Ovary (tissue), 3 donors: ENCODE measurements at regions not wholly inside any gene's neighbourhood (a gene's known extent, or its start where the extent isn't known, plus 50 kb on each side); places are given as distances from the start of the nearest gene placed in this dataset.

Experiments used
- POLR2A ChIP-seq: fragments of 450-650 bp; IDR thresholded peaks from one replicate; pipeline ENCODE4 v1.6.1; 2017; ENCODE audit warnings: antibody characterized with exemption, mild to moderate bottlenecking, moderate library complexity
- TF ChIP-seq, protein P1 (sequence below), 3 donors: fragments of 450-650 bp in 2 of 3; fragments of 200-600 bp in 1 of 3; IDR thresholded peaks; one replicate each; pipeline versions ENCODE4 v1.5.1 to v1.8.0; 2016 to 2022; ENCODE audit warnings: antibody characterized with exemption in 3 of 3, mild to moderate bottlenecking in 1 of 3
- donor health status: DM: no; HTN: no; CAD: no.

DNA sequence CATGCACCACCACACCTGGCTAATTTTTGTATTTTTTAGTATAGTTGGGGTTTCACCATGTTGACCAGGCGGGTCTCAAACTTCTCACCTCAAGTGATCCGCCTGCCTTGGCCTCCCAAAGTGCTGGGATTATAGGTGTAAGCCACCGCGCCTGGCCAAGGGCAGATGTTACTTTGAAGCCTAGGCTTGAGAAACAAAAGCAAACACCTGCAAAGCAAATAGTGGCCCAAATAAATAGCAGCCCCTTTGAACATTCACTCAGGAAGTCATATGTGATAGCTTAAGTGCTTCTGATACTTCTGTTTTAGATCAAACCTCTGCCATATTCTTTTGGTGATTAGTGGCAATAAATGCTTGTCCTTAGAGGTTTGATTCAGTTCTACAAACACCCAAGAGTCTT, 404.5 kb upstream of the SMIM21 start:
- TF ChIP-seq, protein P1, sequence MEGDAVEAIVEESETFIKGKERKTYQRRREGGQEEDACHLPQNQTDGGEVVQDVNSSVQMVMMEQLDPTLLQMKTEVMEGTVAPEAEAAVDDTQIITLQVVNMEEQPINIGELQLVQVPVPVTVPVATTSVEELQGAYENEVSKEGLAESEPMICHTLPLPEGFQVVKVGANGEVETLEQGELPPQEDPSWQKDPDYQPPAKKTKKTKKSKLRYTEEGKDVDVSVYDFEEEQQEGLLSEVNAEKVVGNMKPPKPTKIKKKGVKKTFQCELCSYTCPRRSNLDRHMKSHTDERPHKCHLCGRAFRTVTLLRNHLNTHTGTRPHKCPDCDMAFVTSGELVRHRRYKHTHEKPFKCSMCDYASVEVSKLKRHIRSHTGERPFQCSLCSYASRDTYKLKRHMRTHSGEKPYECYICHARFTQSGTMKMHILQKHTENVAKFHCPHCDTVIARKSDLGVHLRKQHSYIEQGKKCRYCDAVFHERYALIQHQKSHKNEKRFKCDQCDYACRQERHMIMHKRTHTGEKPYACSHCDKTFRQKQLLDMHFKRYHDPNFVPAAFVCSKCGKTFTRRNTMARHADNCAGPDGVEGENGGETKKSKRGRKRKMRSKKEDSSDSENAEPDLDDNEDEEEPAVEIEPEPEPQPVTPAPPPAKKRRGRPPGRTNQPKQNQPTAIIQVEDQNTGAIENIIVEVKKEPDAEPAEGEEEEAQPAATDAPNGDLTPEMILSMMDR (IDR thresholded peaks at IDR 0.05), result no peak
- TF ChIP-seq POLR2A, result no peak
